ENCODE measurements at regions not wholly inside any gene's neighbourhood (a gene's known extent, or its start where the extent isn't known, plus 50 kb on each side); places are given as distances from the start of the nearest gene placed in this dataset.

GRCh38 chr12:127158385-127159061, 1108.4 kb upstream of the TMEM132C start:
- Histone ChIP-seq H3K9me3 (peaks cover 0 to 5% (median 0%) of the 10 kb centered on the region in 12 donors), H3K27ac (no peak overlapping the region), H3K4me3 (no peak overlapping the region), H3K27me3 (no peaks in the 10 kb centered on the region), H3K36me3 (no peaks in the 10 kb centered on the region), H3K4me1 (peaks cover 0 to 9% (median 0%) of the 10 kb centered on the region in 12 donors)
- ATAC-seq (no peak), DNase-seq (no peak)
- no peak for TF ChIP-seq POLR2A (IDR thresholded peaks at IDR 0.05)
- no peak for TF ChIP-seq CTCF (IDR thresholded peaks at IDR 0.05)
- intact Hi-C loops (cut with DNase I): no loop called here
- 90 to 94% (median 92%) methylated on average over 4 of the region's 4 CpGs for WGBS, 4 donors

- Histone ChIP-seq H3K27ac (no peak overlapping the region), H3K4me1 (peaks cover 0 to 19% (median 0%) of the 10 kb centered on the region in 12 donors), H3K27me3 (no peaks in the 10 kb centered on the region), H3K9me3 (peaks cover 0 to 5% (median 0%) of the 10 kb centered on the region in 12 donors), H3K36me3 (no peaks in the 10 kb centered on the region), H3K4me3 (no peak overlapping the region)
- ATAC-seq (no peak), DNase-seq (no peak)
- WGBS, 4 donors: 58 to 97% (median 88%) methylated on average over 2 of the region's 2 CpGs
- TF ChIP-seq POLR2A (IDR thresholded peaks at IDR 0.05): no peak
- TF ChIP-seq CTCF (IDR thresholded peaks at IDR 0.05): no peak
- intact Hi-C loops (cut with DNase I): loop anchor here in 1 of 10 donors (10.0 kb wide), 1 partner anchor 77 kb away; no protein-coding TSS in a partner anchor
These were observed 1105.5 kb upstream of the TMEM132C start for GRCh38 chr12:127161466-127161865.

GRCh38 chr12:127162307-127162706, 1104.7 kb upstream of the TMEM132C start:
- Histone ChIP-seq H3K27me3 (no peaks in the 10 kb centered on the region), H3K27ac (no peak overlapping the region), H3K9me3 (peaks cover 0 to 5% (median 0%) of the 10 kb centered on the region in 12 donors), H3K4me3 (no peak overlapping the region), H3K36me3 (no peaks in the 10 kb centered on the region), H3K4me1 (peaks cover 0 to 19% (median 0%) of the 10 kb centered on the region in 12 donors)
- TF ChIP-seq POLR2A (IDR thresholded peaks at IDR 0.05) (no peak), CTCF (IDR thresholded peaks at IDR 0.05) (no peak)
- intact Hi-C loops (cut with DNase I): loop anchor here in 1 of 10 donors (10.0 kb wide), 1 partner anchor 78 kb away; no protein-coding TSS in a partner anchor
- no peak for DNase-seq
- 87 to 94% (median 90%) methylated on average over 2 of the region's 2 CpGs for WGBS, 4 donors
- ATAC-seq: no peak

- H3K4me3 ChIP-seq: no peak overlapping the region
- no peak for DNase-seq
- H3K36me3 ChIP-seq: no peaks in the 10 kb centered on the region
- intact Hi-C loops (cut with DNase I): loop anchor here in 1 of 10 donors (10.0 kb wide), 1 partner anchor 78 kb away; no protein-coding TSS in a partner anchor
- WGBS, 4 donors: 29 to 44% (median 35%) methylated on average over 1 of the region's 1 CpG
- TF ChIP-seq POLR2A (IDR thresholded peaks at IDR 0.05) (no peak), CTCF (IDR thresholded peaks at IDR 0.05) (no peak)
- ATAC-seq: peak in 1 of 4 donors; percentile 32
- peak overlapping the region in 2 of 12 donors; percentile 15 to 25 for H3K27ac ChIP-seq
- peaks cover 0 to 5% (median 0%) of the 10 kb centered on the region in 12 donors for H3K9me3 ChIP-seq
- no peaks in the 10 kb centered on the region for H3K27me3 ChIP-seq
- peaks cover 0 to 19% (median 0%) of the 10 kb centered on the region in 12 donors for H3K4me1 ChIP-seq
These were observed 1104.1 kb upstream of the TMEM132C start for GRCh38 chr12:127162902-127163301.

Measured in heart left ventricle (tissue), 16 donors.